Activated CD4-positive, alpha-beta T cell treated with anti-CD3 and anti-CD28 coated beads, Interleukin-2, amount 10 ng/mL, durations not matched to agents 24 days and 14 days (primary cell): ENCODE measurements at regions not wholly inside any gene's neighbourhood (a gene's known extent, or its start where the extent isn't known, plus 50 kb on each side); places are given as distances from the start of the nearest gene placed in this dataset.
A peak's percentile ranks its signal among the peaks of the same experiment; 100 is the strongest.
"Not testable (repeated sequence)": the region's sequence is repeated elsewhere in the genome, so short reads cannot be mapped to it uniquely, and the experiment has no call there.

Experiments
- DNase-seq: peaks from one replicate; pipeline ENCODE4 v3.0.0; 2022
- H3K27ac Mint-ChIP-seq: one replicate; pipeline ENCODE4 v1.8.0; 2022; ENCODE audit warnings: mild to moderate bottlenecking, mixed read lengths
- H3K27me3 Mint-ChIP-seq: one replicate; pipeline ENCODE4 v1.8.0; 2022; ENCODE audit warnings: mixed read lengths
- H3K36me3 Mint-ChIP-seq: one replicate; pipeline ENCODE4 v1.8.0; 2022; ENCODE audit warnings: low read depth, mild to moderate bottlenecking, mixed read lengths
- H3K4me1 Mint-ChIP-seq: one replicate; pipeline ENCODE4 v1.8.0; 2021; ENCODE audit warnings: mixed read lengths
- H3K4me3 Mint-ChIP-seq: one replicate; pipeline ENCODE4 v1.8.0; 2022; ENCODE audit warnings: mild to moderate bottlenecking, moderate library complexity, mixed read lengths
- H3K9me3 Mint-ChIP-seq: one replicate; pipeline ENCODE4 v1.8.0; 2021; ENCODE audit warnings: mixed read lengths
- intact Hi-C: fragments of 100-400 bp; cut with micrococcal nuclease; formaldehyde crosslinking; loops from one replicate; pipeline ENCODE4 v1.15.1; 2023

GRCh38 chr3:125683067-125683829, 88.0 kb upstream of the OSBPL11 start:
- no peaks in the 10 kb centered on the region for H3K9me3 Mint-ChIP-seq
- no peak for DNase-seq
- H3K4me1 Mint-ChIP-seq, result no peaks in the 10 kb centered on the region
- no peak overlapping the region for H3K4me3 Mint-ChIP-seq
- H3K27me3 Mint-ChIP-seq, result peaks cover 6% of the 10 kb centered on the region
- no peaks in the 10 kb centered on the region for H3K36me3 Mint-ChIP-seq
- H3K27ac Mint-ChIP-seq, result no peak overlapping the region
- intact Hi-C loops, result no loop called here

DNA sequence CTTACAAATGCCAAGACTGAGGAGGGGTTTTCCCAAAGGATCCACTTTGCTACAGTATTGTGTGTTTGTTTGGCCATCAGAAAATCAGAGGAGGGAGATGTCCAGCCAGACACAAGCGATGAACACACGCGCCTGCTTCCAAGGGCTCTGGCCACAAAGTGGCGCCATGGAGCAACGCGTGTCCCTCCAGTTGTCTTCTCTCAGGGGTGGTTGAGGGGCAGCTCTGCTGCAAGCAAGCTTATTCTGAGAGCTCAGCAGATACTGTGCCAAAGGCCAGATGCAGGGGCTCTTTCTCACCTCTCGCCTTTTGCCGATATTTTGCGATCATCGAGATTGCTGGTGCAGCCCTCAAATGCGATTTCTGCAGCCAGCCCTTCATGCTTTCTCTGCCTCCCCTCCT, 88.9 kb upstream of the OSBPL11 start:
- H3K36me3 Mint-ChIP-seq, result no peaks in the 10 kb centered on the region
- H3K27me3 Mint-ChIP-seq, result peaks cover 6% of the 10 kb centered on the region
- H3K9me3 Mint-ChIP-seq, result no peaks in the 10 kb centered on the region
- no peak overlapping the region for H3K4me3 Mint-ChIP-seq
- intact Hi-C loops, result no loop called here
- DNase-seq, result no peak
- no peak overlapping the region for H3K27ac Mint-ChIP-seq
- H3K4me1 Mint-ChIP-seq, result no peaks in the 10 kb centered on the region

GRCh38 chr3:125685741-125686140, 90.4 kb upstream of the OSBPL11 start:
- H3K4me1 Mint-ChIP-seq, DNase-seq, H3K9me3 Mint-ChIP-seq, H3K4me3 Mint-ChIP-seq, H3K36me3 Mint-ChIP-seq, H3K27ac Mint-ChIP-seq, H3K27me3 Mint-ChIP-seq, intact Hi-C loops: not testable (repeated sequence)

- H3K36me3 Mint-ChIP-seq, result no peaks in the 10 kb centered on the region
- no peak overlapping the region for H3K4me3 Mint-ChIP-seq
- H3K9me3 Mint-ChIP-seq, result no peaks in the 10 kb centered on the region
- no peak for DNase-seq
- intact Hi-C loops, result no loop called here
- no peaks in the 10 kb centered on the region for H3K27me3 Mint-ChIP-seq
- no peaks in the 10 kb centered on the region for H3K4me1 Mint-ChIP-seq
- H3K27ac Mint-ChIP-seq, result no peak overlapping the region
Measured at GRCh38 chr3:125692361-125692760, 97.1 kb upstream of the OSBPL11 start.

DNA sequence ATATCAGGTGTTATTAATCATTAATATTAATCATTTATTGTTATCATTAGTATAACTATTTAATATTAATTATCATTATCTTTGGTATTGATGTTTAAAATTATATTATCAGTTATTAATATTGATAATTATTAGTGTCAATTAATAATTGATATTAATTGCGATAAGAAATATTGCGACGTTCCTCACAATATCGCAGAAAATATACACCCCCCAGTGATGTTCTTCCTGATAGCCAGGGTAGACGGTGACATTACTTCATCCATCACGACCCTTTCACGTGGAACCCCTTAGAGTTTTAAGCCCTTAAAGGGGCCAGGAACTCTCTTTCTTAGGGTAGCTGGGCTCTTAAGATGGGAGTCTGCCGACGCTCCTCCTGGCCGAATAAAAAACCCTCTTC, 98.6 kb upstream of the OSBPL11 start:
- no peaks in the 10 kb centered on the region for H3K27me3 Mint-ChIP-seq
- no peak for DNase-seq
- peaks cover 4% of the 10 kb centered on the region for H3K4me1 Mint-ChIP-seq
- H3K27ac Mint-ChIP-seq, result no peak overlapping the region
- intact Hi-C loops, result no loop called here
- no peak overlapping the region for H3K4me3 Mint-ChIP-seq
- no peaks in the 10 kb centered on the region for H3K36me3 Mint-ChIP-seq
- no peaks in the 10 kb centered on the region for H3K9me3 Mint-ChIP-seq

GRCh38 chr3:125694761-125695294, 99.5 kb upstream of the OSBPL11 start:
- DNase-seq, result no peak
- Mint-ChIP-seq H3K4me1 (peaks cover 4% of the 10 kb centered on the region), H3K4me3 (no peak overlapping the region)

DNA sequence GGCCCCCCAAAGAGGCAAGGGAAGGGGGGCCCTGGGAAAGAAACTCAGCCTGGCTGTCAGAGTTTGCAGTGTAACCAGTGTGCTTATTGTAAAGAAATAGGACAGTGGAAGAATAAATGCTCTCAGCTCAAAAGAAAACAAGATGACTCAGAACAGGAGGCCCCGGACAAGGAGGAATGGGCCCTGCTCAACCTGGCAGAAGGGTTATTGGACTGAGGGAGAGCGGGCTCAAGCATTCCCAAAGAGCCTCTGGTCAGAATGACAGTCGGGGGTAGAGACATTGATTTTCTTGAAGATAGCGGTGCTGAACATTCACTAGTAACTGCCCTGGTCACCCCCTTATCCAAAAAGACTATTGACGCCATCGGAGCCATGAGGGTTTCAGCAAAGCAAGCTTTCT, 100.4 kb upstream of the OSBPL11 start:
- no peak overlapping the region for H3K4me3 Mint-ChIP-seq
- H3K4me1 Mint-ChIP-seq, result peaks cover 4% of the 10 kb centered on the region
- intact Hi-C loops, result no loop called here
- DNase-seq, result no peak
- H3K27ac Mint-ChIP-seq, result no peak overlapping the region
- H3K36me3 Mint-ChIP-seq, result no peaks in the 10 kb centered on the region
- no peaks in the 10 kb centered on the region for H3K27me3 Mint-ChIP-seq
- H3K9me3 Mint-ChIP-seq, result no peaks in the 10 kb centered on the region

More at GRCh38 chr3:125694761-125695294, 99.5 kb upstream of the OSBPL11 start:
- Mint-ChIP-seq H3K27me3 (no peaks in the 10 kb centered on the region), H3K36me3 (no peaks in the 10 kb centered on the region), H3K27ac (no peak overlapping the region), H3K9me3 (no peaks in the 10 kb centered on the region)
- intact Hi-C loops, result no loop called here

GRCh38 chr3:125697126-125697525, 101.8 kb upstream of the OSBPL11 start:
- H3K4me1 Mint-ChIP-seq, H3K9me3 Mint-ChIP-seq, H3K4me3 Mint-ChIP-seq, H3K27ac Mint-ChIP-seq, H3K36me3 Mint-ChIP-seq, H3K27me3 Mint-ChIP-seq, DNase-seq, intact Hi-C loops: not testable (repeated sequence)

DNA sequence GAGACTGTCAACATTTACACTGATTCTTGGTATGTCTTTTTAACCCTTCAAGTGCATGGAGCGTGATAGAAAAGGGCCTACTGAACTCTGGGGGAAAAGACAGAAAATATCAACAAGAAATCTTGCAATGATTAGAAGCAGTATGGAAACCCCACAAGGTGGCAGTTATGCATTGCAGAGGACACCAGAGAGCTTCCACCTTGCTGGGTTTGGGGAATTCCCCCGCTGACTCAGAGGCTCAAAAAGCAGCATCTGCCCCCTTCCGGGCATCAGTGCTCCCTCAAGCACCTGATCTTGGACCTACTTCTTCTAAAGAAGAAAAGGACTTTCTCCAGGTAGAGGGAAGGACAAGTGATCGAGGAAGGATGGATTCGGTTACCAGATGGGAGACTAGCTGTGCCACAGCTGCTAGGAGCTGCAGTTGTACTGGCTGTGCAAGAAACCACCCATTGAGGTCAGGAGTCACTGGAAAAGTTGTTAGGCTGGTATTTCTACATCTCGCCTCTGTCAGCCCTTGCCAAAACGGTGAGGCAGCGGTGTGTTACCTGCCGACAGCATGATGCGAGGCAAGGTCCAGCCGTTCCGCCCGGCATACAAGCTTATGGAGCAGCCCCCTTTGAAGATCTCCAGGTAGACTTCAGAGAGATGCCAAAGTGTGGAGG, 102.8 kb upstream of the OSBPL11 start:
- H3K27ac Mint-ChIP-seq, H3K9me3 Mint-ChIP-seq, H3K4me1 Mint-ChIP-seq, intact Hi-C loops, H3K36me3 Mint-ChIP-seq, H3K27me3 Mint-ChIP-seq, H3K4me3 Mint-ChIP-seq: not testable (repeated sequence)
- DNase-seq, result peak; percentile 78

GRCh38 chr3:125715651-125716050, 120.4 kb upstream of the OSBPL11 start:
- H3K9me3 Mint-ChIP-seq, result no peaks in the 10 kb centered on the region
- intact Hi-C loops, result no loop called here
- no peak overlapping the region for H3K27ac Mint-ChIP-seq
- no peak overlapping the region for H3K4me3 Mint-ChIP-seq
- no peaks in the 10 kb centered on the region for H3K36me3 Mint-ChIP-seq
- peaks cover 5% of the 10 kb centered on the region for H3K4me1 Mint-ChIP-seq
- no peaks in the 10 kb centered on the region for H3K27me3 Mint-ChIP-seq
- DNase-seq, result no peak

GRCh38 chr3:125732151-125732550, 136.9 kb upstream of the OSBPL11 start:
- not testable (repeated sequence) for H3K27me3 Mint-ChIP-seq, H3K4me3 Mint-ChIP-seq

DNA sequence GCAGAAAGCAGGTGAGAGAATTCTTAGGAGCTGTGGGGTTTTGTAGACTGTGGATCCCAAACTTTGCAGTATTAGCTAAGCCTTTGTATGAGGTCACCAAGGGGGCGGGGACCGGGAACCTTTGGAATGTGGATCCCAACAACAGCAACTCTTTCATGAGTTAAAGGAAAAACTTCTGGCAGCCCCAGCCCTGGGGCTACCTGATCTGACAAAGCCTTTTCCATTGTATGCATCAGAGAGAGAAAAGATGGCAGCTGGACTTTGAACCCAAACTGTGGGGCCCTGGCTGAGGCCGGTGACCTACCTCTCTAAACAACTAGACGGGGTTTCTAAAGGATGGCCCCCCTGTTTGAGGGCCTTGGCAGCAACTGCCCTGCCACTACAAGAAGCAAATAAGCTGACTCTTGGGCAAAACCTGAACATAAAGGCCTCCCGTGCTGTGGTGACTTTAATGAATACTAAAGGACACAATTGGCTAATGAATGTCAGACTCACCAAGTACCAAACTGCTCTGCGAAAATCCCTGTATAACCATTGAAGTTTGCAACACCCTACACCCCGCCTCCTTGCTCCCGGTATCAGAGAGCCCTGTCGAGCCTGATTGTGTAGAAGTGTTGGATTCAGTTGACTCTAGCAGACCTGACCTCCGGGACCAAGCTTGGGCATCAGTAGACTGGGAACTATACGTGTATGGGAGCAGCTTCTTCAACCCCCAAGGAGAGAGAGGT, 146.9 kb upstream of the OSBPL11 start:
- H3K9me3 Mint-ChIP-seq, H3K36me3 Mint-ChIP-seq, H3K27me3 Mint-ChIP-seq, H3K4me3 Mint-ChIP-seq, DNase-seq, H3K4me1 Mint-ChIP-seq: not testable (repeated sequence)
- H3K27ac Mint-ChIP-seq, result peak overlapping the region; percentile 60
- intact Hi-C loops, result loop anchor here (2.0 kb wide), 1 partner anchor 21 kb away; no protein-coding TSS in a partner anchor

More at GRCh38 chr3:125732151-125732550, 136.9 kb upstream of the OSBPL11 start:
- intact Hi-C loops, H3K9me3 Mint-ChIP-seq, DNase-seq, H3K36me3 Mint-ChIP-seq, H3K4me1 Mint-ChIP-seq, H3K27ac Mint-ChIP-seq: not testable (repeated sequence)

GRCh38 chr3:125742845-125743244, 147.5 kb upstream of the OSBPL11 start:
- intact Hi-C loops, H3K4me3 Mint-ChIP-seq, H3K27me3 Mint-ChIP-seq, H3K4me1 Mint-ChIP-seq, H3K36me3 Mint-ChIP-seq, H3K9me3 Mint-ChIP-seq: not testable (repeated sequence)
- H3K27ac Mint-ChIP-seq, result peak overlapping the region; percentile 60
- peak; percentile 75 for DNase-seq

- H3K27me3 Mint-ChIP-seq, H3K9me3 Mint-ChIP-seq, DNase-seq, H3K4me1 Mint-ChIP-seq, H3K36me3 Mint-ChIP-seq, H3K4me3 Mint-ChIP-seq, H3K27ac Mint-ChIP-seq, intact Hi-C loops: not testable (repeated sequence)
Measured at GRCh38 chr3:125757050-125757449, 161.8 kb upstream of the OSBPL11 start.
